Uterus (tissue), 3 donors: ENCODE measurements at regions not wholly inside any gene's neighbourhood (a gene's known extent, or its start where the extent isn't known, plus 50 kb on each side); places are given as distances from the start of the nearest gene placed in this dataset.

Experiments used
- DNase-seq, 2 donors: peaks; one replicate each; pipeline ENCODE4 v3.0.0-alpha.2; 2019 to 2020
- H3K27ac ChIP-seq, 2 donors: fragments of 200-600 bp; sonication (generic); 1 replicate in 1 of 2; 2 replicates in 1 of 2; pipeline ENCODE4 v1.5.1; 2016 to 2018
- H3K27me3 ChIP-seq, 2 donors: fragments of 200-600 bp; sonication (generic); one replicate each; pipeline ENCODE4 v1.5.1; 2018 to 2019; ENCODE audit warnings: control low read depth in 1 of 2
- H3K36me3 ChIP-seq, 2 donors: fragments of 200-600 bp; sonication (generic); one replicate each; pipeline ENCODE4 v1.5.1; 2019; ENCODE audit warnings: control low read depth in 1 of 2
- H3K4me1 ChIP-seq, 2 donors: fragments of 200-600 bp; sonication (generic); one replicate each; pipeline ENCODE4 v1.5.1; 2018 to 2019; ENCODE audit warnings: control low read depth in 1 of 2
- H3K4me3 ChIP-seq, 2 donors: fragments of 200-600 bp; sonication (generic); 1 replicate in 1 of 2; 2 replicates in 1 of 2; pipeline ENCODE4 v1.5.1; 2018 to 2019; ENCODE audit warnings: mild to moderate bottlenecking in 1 of 2
- H3K9me3 ChIP-seq, 2 donors: fragments of 200-600 bp; sonication (generic); one replicate each; pipeline ENCODE4 v1.5.1; 2019; ENCODE audit warnings: control low read depth in 1 of 2
- CTCF ChIP-seq, 4 experiments: fragments of 200-600 bp in 2 of 4; fragments of 450-650 bp in 2 of 4; sonication (generic) in 2 of 4; IDR thresholded peaks; one replicate each; pipeline ENCODE4 v1.5.1; 2016 to 2019; ENCODE audit warnings: antibody characterized with exemption in 4 of 4, mild to moderate bottlenecking in 2 of 4, moderate library complexity in 1 of 4
- POLR2A ChIP-seq, 2 donors: fragments of 450-650 bp; IDR thresholded peaks; one replicate each; pipeline ENCODE4 v1.6.1; 2016; ENCODE audit warnings: antibody characterized with exemption in 2 of 2, mild to moderate bottlenecking in 1 of 2, moderate library complexity in 1 of 2
- intact Hi-C: fragments of 100-400 bp; cut with DNase I; formaldehyde crosslinking; loops from one replicate; pipeline ENCODE4 v1.15.1; 2023; ENCODE audit warnings: low total_unique reads
- donor health status: DM: yes; HTN: yes; CAD: no.

GRCh38 chr13:21944610-21945009 is 273.7 kb downstream of the FGF9 start:
- H3K9me3 ChIP-seq, result no peaks in the 10 kb centered on the region
- intact Hi-C loops, result no loop called here

GRCh38 chr13:21945195-21945594 is 274.3 kb downstream of the FGF9 start:
- H3K27ac ChIP-seq, result no peak overlapping the region
- H3K27me3 ChIP-seq, result no peaks in the 10 kb centered on the region
- TF ChIP-seq CTCF (IDR thresholded peaks at IDR 0.05) (no peak), POLR2A (IDR thresholded peaks at IDR 0.05) (no peak)
- no peaks in the 10 kb centered on the region for H3K36me3 ChIP-seq
- H3K4me3 ChIP-seq, result no peak overlapping the region
- H3K4me1 ChIP-seq, result no peaks in the 10 kb centered on the region
- no peak for DNase-seq
- H3K9me3 ChIP-seq, result no peaks in the 10 kb centered on the region
- intact Hi-C loops, result no loop called here

More at GRCh38 chr13:21944610-21945009, 273.7 kb downstream of the FGF9 start:
- no peak for DNase-seq
- Histone ChIP-seq H3K27me3 (no peaks in the 10 kb centered on the region), H3K4me1 (no peaks in the 10 kb centered on the region), H3K4me3 (no peak overlapping the region), H3K27ac (no peak overlapping the region), H3K36me3 (no peaks in the 10 kb centered on the region)
- no peak for TF ChIP-seq CTCF (IDR thresholded peaks at IDR 0.05)
- TF ChIP-seq POLR2A (IDR thresholded peaks at IDR 0.05), result no peak

GRCh38 chr13:21946964-21947363 is 276.1 kb downstream of the FGF9 start:
- intact Hi-C loops, result no loop called here
- TF ChIP-seq POLR2A (IDR thresholded peaks at IDR 0.05) (no peak), CTCF (IDR thresholded peaks at IDR 0.05) (no peak)
- no peaks in the 10 kb centered on the region for H3K4me1 ChIP-seq
- no peaks in the 10 kb centered on the region for H3K27me3 ChIP-seq
- DNase-seq, result no peak
- no peaks in the 10 kb centered on the region for H3K36me3 ChIP-seq
- H3K4me3 ChIP-seq, result no peak overlapping the region
- no peak overlapping the region for H3K27ac ChIP-seq
- no peaks in the 10 kb centered on the region for H3K9me3 ChIP-seq

GRCh38 chr13:21948769-21949474 is 278.0 kb downstream of the FGF9 start:
- Histone ChIP-seq H3K4me1 (no peaks in the 10 kb centered on the region), H3K27me3 (no peaks in the 10 kb centered on the region), H3K9me3 (no peaks in the 10 kb centered on the region), H3K36me3 (no peaks in the 10 kb centered on the region), H3K4me3 (no peak overlapping the region), H3K27ac (no peak overlapping the region)
- no peak for DNase-seq
- intact Hi-C loops, result no loop called here
- TF ChIP-seq POLR2A (IDR thresholded peaks at IDR 0.05), result no peak
- TF ChIP-seq CTCF (IDR thresholded peaks at IDR 0.05), result no peak

- TF ChIP-seq POLR2A (IDR thresholded peaks at IDR 0.05) (no peak), CTCF (IDR thresholded peaks at IDR 0.05) (no peak)
- intact Hi-C loops, result no loop called here
Measured at GRCh38 chr13:21949818-21950429, 279.1 kb downstream of the FGF9 start.

More at GRCh38 chr13:21949818-21950429, 279.1 kb downstream of the FGF9 start:
- no peak for DNase-seq
- Histone ChIP-seq H3K4me1 (no peaks in the 10 kb centered on the region), H3K27me3 (no peaks in the 10 kb centered on the region), H3K9me3 (no peaks in the 10 kb centered on the region), H3K36me3 (no peaks in the 10 kb centered on the region), H3K27ac (no peak overlapping the region), H3K4me3 (no peak overlapping the region)
